H1 (cell line): ENCODE measurements at regions not wholly inside any gene's neighbourhood (a gene's known extent, or its start where the extent isn't known, plus 50 kb on each side); places are given as distances from the start of the nearest gene placed in this dataset.

Source experiments
- BCL11A ChIP-seq, 2 experiments: IDR thresholded peaks; one replicate each; pipeline ENCODE4 v1.6.1; 2011; ENCODE audit warnings: low read depth in 2 of 2, low read length in 2 of 2, mild to moderate bottlenecking in 2 of 2
- MAX ChIP-seq: IDR thresholded peaks from 2 replicates; pipeline ENCODE4 v1.6.1; 2012; ENCODE audit warnings: inconsistent platforms
- NANOG ChIP-seq: IDR thresholded peaks from 2 replicates; pipeline ENCODE4 v1.6.1; 2011; ENCODE audit warnings: low read length, low read depth, mild to moderate bottlenecking, inconsistent platforms; ENCODE audit not compliant: insufficient read depth, poor library complexity, severe bottlenecking
- TBP ChIP-seq: IDR thresholded peaks from 2 replicates; pipeline ENCODE4 v1.6.1; 2011; ENCODE audit warnings: low read depth, low read length, improper control_type of control experiment
- YY1 ChIP-seq: IDR thresholded peaks from 2 replicates; pipeline ENCODE4 v1.6.1; 2011; ENCODE audit warnings: low read depth, mild to moderate bottlenecking, low read length

GRCh38 chr10:42367532-42368230 is 270.7 kb downstream of the ZNF33B start (continued):
- TF ChIP-seq NANOG (no peak), MAX (no peak), YY1 (no peak), BCL11A (IDR thresholded peaks at IDR 0.05; ENCODE audit: low read depth in 2 of 2, low read length in 2 of 2) (no peak), TBP (no peak)
